ENCODE measurements at regions not wholly inside any gene's neighbourhood (a gene's known extent, or its start where the extent isn't known, plus 50 kb on each side); places are given as distances from the start of the nearest gene placed in this dataset.

DNA sequence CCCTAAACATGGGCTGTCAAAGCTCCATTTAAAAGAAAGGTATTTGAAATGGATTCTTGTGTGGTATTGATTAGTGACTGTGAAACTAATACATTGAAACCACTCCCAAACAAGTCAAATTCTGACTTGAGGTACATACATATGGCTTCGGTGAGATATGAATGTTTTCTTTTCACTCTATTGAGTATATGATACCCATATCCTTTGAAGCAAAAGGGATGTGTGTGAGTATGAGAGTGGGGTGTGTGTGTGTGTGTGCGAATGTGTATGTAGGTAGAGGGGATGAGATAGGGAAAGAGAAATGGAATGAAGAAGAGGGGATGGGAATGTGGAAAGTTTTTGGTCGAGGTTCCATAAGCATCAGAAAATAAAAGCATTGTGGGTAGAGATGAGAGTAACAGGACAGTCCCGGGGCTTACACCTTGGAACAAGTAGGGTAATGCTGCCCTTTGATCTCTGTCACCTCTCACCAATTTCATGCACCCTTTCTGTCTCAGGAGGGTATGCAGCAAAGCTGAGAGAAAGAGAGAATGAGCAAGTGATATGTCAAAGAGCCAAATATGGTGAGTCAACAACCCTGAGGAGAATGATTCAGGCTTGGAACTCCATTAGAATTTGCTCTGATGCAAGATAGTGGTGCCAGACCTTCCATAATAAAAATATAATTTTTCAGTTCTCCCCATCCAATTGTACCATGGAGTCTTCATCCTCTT is 64.0 kb upstream of the ZEB2 start:
- DNase-seq (ENCODE audit: low read depth in 1 of 2, low spot score in 1 of 2), result no peak
- TF ChIP-seq POLR2AphosphoS5 (IDR thresholded peaks at IDR 0.05; ENCODE audit: low read depth) (no peak), GABPA (IDR thresholded peaks at IDR 0.05; ENCODE audit: low read depth) (no peak), SPI1 (IDR thresholded peaks at IDR 0.05; ENCODE audit: borderline replicate concordance, low read depth) (no peak)
- TF ChIP-seq, protein P1, sequence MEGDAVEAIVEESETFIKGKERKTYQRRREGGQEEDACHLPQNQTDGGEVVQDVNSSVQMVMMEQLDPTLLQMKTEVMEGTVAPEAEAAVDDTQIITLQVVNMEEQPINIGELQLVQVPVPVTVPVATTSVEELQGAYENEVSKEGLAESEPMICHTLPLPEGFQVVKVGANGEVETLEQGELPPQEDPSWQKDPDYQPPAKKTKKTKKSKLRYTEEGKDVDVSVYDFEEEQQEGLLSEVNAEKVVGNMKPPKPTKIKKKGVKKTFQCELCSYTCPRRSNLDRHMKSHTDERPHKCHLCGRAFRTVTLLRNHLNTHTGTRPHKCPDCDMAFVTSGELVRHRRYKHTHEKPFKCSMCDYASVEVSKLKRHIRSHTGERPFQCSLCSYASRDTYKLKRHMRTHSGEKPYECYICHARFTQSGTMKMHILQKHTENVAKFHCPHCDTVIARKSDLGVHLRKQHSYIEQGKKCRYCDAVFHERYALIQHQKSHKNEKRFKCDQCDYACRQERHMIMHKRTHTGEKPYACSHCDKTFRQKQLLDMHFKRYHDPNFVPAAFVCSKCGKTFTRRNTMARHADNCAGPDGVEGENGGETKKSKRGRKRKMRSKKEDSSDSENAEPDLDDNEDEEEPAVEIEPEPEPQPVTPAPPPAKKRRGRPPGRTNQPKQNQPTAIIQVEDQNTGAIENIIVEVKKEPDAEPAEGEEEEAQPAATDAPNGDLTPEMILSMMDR (IDR thresholded peaks at IDR 0.05; ENCODE audit: insufficient read depth, low read length), result no peak
- TF ChIP-seq, protein P2, sequence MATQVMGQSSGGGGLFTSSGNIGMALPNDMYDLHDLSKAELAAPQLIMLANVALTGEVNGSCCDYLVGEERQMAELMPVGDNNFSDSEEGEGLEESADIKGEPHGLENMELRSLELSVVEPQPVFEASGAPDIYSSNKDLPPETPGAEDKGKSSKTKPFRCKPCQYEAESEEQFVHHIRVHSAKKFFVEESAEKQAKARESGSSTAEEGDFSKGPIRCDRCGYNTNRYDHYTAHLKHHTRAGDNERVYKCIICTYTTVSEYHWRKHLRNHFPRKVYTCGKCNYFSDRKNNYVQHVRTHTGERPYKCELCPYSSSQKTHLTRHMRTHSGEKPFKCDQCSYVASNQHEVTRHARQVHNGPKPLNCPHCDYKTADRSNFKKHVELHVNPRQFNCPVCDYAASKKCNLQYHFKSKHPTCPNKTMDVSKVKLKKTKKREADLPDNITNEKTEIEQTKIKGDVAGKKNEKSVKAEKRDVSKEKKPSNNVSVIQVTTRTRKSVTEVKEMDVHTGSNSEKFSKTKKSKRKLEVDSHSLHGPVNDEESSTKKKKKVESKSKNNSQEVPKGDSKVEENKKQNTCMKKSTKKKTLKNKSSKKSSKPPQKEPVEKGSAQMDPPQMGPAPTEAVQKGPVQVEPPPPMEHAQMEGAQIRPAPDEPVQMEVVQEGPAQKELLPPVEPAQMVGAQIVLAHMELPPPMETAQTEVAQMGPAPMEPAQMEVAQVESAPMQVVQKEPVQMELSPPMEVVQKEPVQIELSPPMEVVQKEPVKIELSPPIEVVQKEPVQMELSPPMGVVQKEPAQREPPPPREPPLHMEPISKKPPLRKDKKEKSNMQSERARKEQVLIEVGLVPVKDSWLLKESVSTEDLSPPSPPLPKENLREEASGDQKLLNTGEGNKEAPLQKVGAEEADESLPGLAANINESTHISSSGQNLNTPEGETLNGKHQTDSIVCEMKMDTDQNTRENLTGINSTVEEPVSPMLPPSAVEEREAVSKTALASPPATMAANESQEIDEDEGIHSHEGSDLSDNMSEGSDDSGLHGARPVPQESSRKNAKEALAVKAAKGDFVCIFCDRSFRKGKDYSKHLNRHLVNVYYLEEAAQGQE (IDR thresholded peaks at IDR 0.05; ENCODE audit: insufficient replicate concordance, low read depth), result no peak
- H3K27ac ChIP-seq (replicated peaks), result no peak overlapping the region
- no peak overlapping the region for H3K4me3 ChIP-seq (replicated peaks; ENCODE audit: insufficient read depth, low read length)
- no peaks in the 10 kb centered on the region for H3K27me3 ChIP-seq (ENCODE audit: insufficient read depth, poor library complexity, severe bottlenecking)

DNA sequence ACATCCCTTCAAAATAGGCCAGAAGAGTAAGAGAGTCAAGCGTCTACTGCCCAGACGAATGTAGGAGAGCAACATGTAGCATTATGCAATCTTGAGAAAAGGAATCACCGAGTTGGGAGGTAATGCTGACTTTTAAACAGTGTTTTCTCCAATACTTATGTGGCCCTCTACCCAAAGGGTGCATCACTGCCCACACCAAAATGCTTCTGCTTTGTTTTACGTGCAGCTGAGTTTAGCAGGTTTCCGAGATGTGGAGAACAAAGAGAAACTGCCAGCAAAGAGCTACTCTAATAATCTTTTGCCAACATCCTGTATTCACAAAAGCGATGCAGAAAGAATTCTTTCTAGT is 63.4 kb upstream of the ZEB2 start:
- no peak for DNase-seq (ENCODE audit: low read depth in 1 of 2, low spot score in 1 of 2)
- Histone ChIP-seq H3K27me3 (ENCODE audit: insufficient read depth, poor library complexity, severe bottlenecking) (no peaks in the 10 kb centered on the region), H3K4me3 (replicated peaks; ENCODE audit: insufficient read depth, low read length) (no peak overlapping the region), H3K27ac (replicated peaks) (no peak overlapping the region)
- TF ChIP-seq, protein P2 (IDR thresholded peaks at IDR 0.05; ENCODE audit: insufficient replicate concordance, low read depth), result no peak
- no peak for TF ChIP-seq SPI1 (IDR thresholded peaks at IDR 0.05; ENCODE audit: borderline replicate concordance, low read depth)
- no peak for TF ChIP-seq GABPA (IDR thresholded peaks at IDR 0.05; ENCODE audit: low read depth)
- TF ChIP-seq POLR2AphosphoS5 (IDR thresholded peaks at IDR 0.05; ENCODE audit: low read depth), result no peak
- TF ChIP-seq, protein P1 (IDR thresholded peaks at IDR 0.05; ENCODE audit: insufficient read depth, low read length), result no peak

DNA sequence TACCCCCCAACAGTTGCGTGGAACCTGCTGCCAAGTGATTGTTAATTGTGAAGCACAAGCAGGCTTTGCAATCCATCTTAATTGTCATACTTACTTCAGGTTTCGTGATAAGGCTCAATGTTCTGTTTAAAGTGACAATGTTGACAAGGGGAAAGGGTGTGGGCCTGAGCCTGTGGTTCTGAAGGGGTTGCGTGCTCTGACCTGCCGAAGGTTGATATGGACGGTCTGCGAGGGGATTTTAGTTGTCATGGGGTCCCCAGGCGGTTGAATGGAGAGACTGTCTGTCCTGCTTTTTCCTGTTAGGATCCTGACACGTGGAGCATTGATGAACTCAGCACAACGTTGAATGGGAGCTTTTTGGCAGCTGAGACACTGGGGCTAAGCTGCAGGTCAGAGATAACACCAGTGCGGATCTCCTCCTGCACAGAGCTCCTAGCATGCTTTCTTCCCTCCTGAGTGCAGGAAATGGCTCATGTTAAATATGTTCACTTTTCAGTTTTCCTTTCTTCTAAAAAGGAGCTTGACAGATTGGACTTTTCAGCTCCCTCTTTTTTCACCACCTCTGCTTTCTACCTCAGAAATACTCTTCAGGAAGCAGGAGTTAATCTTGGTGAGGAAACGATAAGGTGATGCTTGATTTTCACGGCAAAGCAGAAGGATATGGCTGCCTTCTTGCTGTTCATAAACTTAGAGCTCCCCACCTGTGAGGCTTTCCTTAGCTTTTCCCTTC is 62.9 kb upstream of the ZEB2 start:
- DNase-seq (ENCODE audit: low read depth in 1 of 2, low spot score in 1 of 2), result no peak
- Histone ChIP-seq H3K27me3 (ENCODE audit: insufficient read depth, poor library complexity, severe bottlenecking) (no peaks in the 10 kb centered on the region), H3K27ac (replicated peaks) (no peak overlapping the region), H3K4me3 (replicated peaks; ENCODE audit: insufficient read depth, low read length) (no peak overlapping the region)
- TF ChIP-seq, protein P1 (IDR thresholded peaks at IDR 0.05; ENCODE audit: insufficient read depth, low read length), result no peak
- TF ChIP-seq, protein P2 (IDR thresholded peaks at IDR 0.05; ENCODE audit: insufficient replicate concordance, low read depth), result no peak
- TF ChIP-seq GABPA (IDR thresholded peaks at IDR 0.05; ENCODE audit: low read depth) (no peak), SPI1 (IDR thresholded peaks at IDR 0.05; ENCODE audit: borderline replicate concordance, low read depth) (no peak), POLR2AphosphoS5 (IDR thresholded peaks at IDR 0.05; ENCODE audit: low read depth) (no peak)

Measured in HL-60 (cell line).